Parathyroid adenoma (tissue), 2 donors: ENCODE measurements at regions not wholly inside any gene's neighbourhood (a gene's known extent, or its start where the extent isn't known, plus 50 kb on each side); places are given as distances from the start of the nearest gene placed in this dataset.
"Not testable (repeated sequence)": the region's sequence is repeated elsewhere in the genome, so short reads cannot be mapped to it uniquely, and the experiment has no call there.

Source experiments
- H2AFZ ChIP-seq: fragments of 300-600 bp; sonication (generic); one replicate; pipeline ENCODE4 v1.7.0; 2017; ENCODE audit warnings: antibody characterized with exemption, mild to moderate bottlenecking
- H3K27ac ChIP-seq: fragments of 300-600 bp; sonication (generic); one replicate; pipeline ENCODE4 v1.7.0; 2017
- H3K27me3 ChIP-seq: fragments of 300-600 bp; sonication (generic); one replicate; pipeline ENCODE4 v1.7.0; 2017; ENCODE audit warnings: low read length; ENCODE audit not compliant: control insufficient read depth, insufficient read depth
- H3K36me3 ChIP-seq: fragments of 300-600 bp; sonication (generic); one replicate; pipeline ENCODE4 v1.7.0; 2017; ENCODE audit warnings: low read length; ENCODE audit not compliant: control insufficient read depth, insufficient read depth
- H3K4me1 ChIP-seq: fragments of 300-600 bp; sonication (generic); one replicate; pipeline ENCODE4 v1.7.0; 2017; ENCODE audit warnings: control low read depth
- H3K4me2 ChIP-seq: fragments of 300-600 bp; sonication (generic); one replicate; pipeline ENCODE4 v1.7.0; 2017; ENCODE audit warnings: low read length
- H3K4me3 ChIP-seq: fragments of 300-600 bp; sonication (generic); one replicate; pipeline ENCODE4 v1.7.0; 2017; ENCODE audit warnings: low read depth, low read length
- H3K79me2 ChIP-seq: fragments of 300-600 bp; sonication (generic); one replicate; pipeline ENCODE4 v1.7.0; 2017; ENCODE audit warnings: control low read depth
- H3K9ac ChIP-seq: fragments of 300-600 bp; sonication (generic); one replicate; pipeline ENCODE4 v1.7.0; 2017; ENCODE audit warnings: mild to moderate bottlenecking
- H3K9me3 ChIP-seq: fragments of 300-600 bp; sonication (generic); one replicate; pipeline ENCODE4 v1.7.0; 2017; ENCODE audit warnings: low read length; ENCODE audit not compliant: control insufficient read depth
- TF ChIP-seq, protein P1 (sequence below): fragments of 300-600 bp; sonication (generic); IDR thresholded peaks from one replicate; pipeline ENCODE4 v1.7.0; 2017; ENCODE audit warnings: antibody characterized with exemption, mild to moderate bottlenecking
- donor health status: primary hyperparathyroidism.

DNA sequence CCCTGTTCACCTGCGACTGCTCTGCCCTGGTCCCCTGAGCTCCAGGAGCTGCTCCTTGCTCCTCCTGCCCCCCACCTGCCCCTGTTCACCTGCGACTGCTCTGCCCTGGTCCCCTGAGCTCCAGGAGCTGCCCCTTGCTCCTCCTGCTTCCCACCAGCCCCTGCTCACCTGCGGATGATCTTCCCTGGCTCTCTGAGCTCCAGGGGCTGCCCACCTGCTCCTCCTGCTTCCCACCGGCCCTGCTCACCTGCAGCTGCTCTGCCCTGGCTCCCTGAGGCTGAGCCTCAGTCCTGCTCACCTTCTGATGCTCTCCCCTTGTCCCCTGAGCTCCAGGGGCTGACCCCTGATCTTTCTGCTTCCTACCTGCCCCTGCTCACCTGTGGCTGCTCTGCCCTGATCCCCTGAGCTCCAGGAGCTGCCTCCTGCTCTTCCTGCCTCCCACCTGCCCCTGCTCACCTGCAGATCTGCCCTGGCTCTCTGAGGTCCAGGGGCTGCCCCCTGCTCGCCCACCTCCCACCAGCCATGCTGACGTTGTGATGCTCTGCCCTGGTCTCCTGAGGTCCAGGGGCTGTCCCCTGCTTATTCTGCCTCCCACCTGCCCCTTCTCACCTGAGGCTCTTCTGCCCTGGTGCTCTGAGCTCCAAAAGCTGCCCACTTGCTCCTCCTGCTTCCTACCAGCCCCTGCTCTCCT, 219.2 kb downstream of the TMEM121 start:
- H3K4me1 ChIP-seq, result no peaks in the 10 kb centered on the region
- H3K27me3 ChIP-seq, result no peaks in the 10 kb centered on the region
- H2AFZ ChIP-seq, result no peak overlapping the region
- TF ChIP-seq, protein P1, sequence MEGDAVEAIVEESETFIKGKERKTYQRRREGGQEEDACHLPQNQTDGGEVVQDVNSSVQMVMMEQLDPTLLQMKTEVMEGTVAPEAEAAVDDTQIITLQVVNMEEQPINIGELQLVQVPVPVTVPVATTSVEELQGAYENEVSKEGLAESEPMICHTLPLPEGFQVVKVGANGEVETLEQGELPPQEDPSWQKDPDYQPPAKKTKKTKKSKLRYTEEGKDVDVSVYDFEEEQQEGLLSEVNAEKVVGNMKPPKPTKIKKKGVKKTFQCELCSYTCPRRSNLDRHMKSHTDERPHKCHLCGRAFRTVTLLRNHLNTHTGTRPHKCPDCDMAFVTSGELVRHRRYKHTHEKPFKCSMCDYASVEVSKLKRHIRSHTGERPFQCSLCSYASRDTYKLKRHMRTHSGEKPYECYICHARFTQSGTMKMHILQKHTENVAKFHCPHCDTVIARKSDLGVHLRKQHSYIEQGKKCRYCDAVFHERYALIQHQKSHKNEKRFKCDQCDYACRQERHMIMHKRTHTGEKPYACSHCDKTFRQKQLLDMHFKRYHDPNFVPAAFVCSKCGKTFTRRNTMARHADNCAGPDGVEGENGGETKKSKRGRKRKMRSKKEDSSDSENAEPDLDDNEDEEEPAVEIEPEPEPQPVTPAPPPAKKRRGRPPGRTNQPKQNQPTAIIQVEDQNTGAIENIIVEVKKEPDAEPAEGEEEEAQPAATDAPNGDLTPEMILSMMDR, result no peak
- no peak overlapping the region for H3K27ac ChIP-seq
- H3K36me3 ChIP-seq, result no peaks in the 10 kb centered on the region
- no peak overlapping the region for H3K9ac ChIP-seq
- no peak overlapping the region for H3K4me3 ChIP-seq
- no peak overlapping the region for H3K4me2 ChIP-seq
- H3K9me3 ChIP-seq, result no peaks in the 10 kb centered on the region
- H3K79me2 ChIP-seq, result no peaks in the 10 kb centered on the region

DNA sequence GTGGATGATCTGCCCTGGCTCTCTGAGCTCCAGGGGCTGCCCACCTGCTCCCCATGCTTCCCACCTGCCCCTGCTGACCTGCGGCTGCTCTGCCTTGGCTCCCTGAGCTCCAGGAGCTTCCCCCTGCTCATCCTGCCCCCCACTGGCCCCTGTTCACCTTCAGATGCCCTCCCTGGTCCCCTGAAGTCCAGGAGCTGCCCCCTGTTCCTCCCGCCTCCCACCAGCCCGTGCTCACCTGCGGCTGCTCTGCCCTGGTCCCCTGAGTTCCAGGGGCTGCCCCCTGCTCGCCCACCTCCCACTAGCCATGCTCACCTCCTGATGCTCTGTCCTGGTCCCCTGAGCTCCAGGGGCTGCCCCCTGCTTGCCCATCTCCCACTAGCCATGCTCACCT, 219.7 kb downstream of the TMEM121 start:
- TF ChIP-seq, protein P1, result no peak
- H3K4me1 ChIP-seq, result no peaks in the 10 kb centered on the region
- H3K36me3 ChIP-seq, result no peaks in the 10 kb centered on the region
- no peak overlapping the region for H3K27ac ChIP-seq
- H3K27me3 ChIP-seq, result no peaks in the 10 kb centered on the region
- no peak overlapping the region for H3K4me3 ChIP-seq
- H3K9ac ChIP-seq, result no peak overlapping the region
- no peak overlapping the region for H2AFZ ChIP-seq
- H3K79me2 ChIP-seq, result no peaks in the 10 kb centered on the region
- H3K4me2 ChIP-seq, result no peak overlapping the region
- no peaks in the 10 kb centered on the region for H3K9me3 ChIP-seq

DNA sequence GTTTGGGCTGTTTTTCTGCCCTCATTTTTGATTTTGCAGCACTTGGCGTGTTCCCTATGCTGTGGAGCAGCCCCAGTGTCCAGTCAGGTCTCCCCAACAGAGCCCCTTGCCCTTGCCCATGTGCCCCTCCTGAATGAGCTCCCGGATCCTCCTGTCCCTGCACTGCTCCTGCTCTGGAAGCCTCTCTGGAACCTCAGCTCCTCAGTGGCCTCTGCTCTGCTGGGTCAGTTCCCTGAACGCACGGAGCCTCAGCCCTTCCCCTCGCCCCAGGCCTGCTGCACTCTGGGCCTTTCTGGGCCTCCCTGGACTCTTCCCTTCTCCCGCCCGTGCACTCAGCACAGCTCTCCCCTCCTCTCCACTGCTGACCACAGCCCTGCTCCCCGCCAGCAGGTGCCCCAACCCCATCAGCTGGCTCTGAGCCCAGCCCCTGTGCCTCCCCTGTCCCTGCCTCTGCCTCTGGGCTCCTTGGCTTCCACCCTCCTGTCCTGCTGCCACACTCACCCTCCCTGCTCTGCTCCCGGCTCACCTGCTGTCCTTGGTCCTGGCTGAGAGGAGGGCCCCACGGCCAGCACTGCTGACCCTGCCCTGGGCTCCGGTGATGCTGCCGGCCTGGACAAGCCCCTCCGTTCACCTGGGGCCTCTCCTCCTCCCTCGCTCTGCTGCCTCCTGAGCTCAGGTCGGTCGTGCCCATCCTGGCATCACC, 220.6 kb downstream of the TMEM121 start:
- H2AFZ ChIP-seq, H3K4me3 ChIP-seq, H3K4me2 ChIP-seq, H3K27me3 ChIP-seq, H3K9ac ChIP-seq, H3K4me1 ChIP-seq, H3K36me3 ChIP-seq, H3K27ac ChIP-seq, H3K9me3 ChIP-seq, H3K79me2 ChIP-seq: not testable (repeated sequence)

DNA sequence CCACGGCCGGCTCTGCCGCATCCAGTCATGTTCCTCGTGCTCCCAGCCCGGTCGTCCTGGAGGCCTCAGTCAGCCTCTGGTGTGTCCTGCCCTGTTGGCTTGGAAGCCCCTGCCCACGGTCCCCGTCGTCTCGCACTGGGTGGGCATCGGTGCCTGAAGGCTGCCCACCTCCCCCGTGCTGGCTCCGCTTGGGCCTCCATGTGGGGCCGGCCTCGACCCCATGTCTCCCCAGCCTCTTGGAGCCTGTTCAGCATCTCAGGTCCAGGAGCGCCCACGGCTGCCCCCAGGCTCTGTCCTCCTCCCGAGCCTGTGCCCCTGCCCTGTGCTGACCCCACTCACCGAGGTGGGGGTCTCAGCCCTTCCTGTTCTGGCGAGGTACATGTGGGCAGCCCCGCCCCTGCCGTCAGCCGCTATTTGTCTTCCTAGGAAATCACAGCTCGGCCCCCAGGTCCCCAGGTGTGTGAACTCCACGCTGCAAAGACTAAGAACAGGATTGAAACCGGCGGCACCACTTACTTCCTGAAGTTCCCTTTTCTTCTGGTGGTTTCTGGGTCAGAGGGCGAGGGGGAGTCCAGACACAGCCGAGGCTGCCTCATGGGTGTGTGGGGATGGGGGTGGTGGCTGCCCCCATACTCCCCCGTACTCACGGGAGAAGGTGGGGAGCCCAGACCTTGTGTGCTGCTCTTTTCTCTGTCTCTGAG, 221.3 kb downstream of the TMEM121 start:
- H3K9me3 ChIP-seq, H3K36me3 ChIP-seq, H3K4me3 ChIP-seq, H3K27me3 ChIP-seq, H3K4me1 ChIP-seq, H3K9ac ChIP-seq, H3K79me2 ChIP-seq, H2AFZ ChIP-seq, H3K4me2 ChIP-seq, H3K27ac ChIP-seq: not testable (repeated sequence)

DNA sequence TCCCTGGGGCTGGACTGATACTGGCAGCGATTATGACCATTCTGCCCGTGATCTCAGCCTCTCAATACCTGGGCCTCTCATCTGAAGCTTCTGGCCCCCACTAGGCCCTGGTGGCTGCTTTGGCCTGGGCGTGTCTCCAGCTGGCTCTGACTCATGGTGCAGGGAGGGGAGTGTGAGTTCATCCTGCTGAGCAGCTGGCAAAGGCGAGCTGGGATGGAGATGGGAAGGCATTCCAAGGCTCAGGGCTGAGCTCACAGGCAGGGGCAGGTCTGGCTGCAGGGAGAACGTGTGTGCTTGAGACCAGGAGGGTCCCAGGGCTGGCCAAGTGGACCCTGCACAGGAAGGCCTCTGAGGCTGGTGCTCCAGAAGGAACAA, 221.8 kb downstream of the TMEM121 start:
- Histone ChIP-seq H3K79me2 (no peaks in the 10 kb centered on the region), H3K4me3 (no peak overlapping the region), H3K4me2 (no peak overlapping the region), H3K27me3 (no peaks in the 10 kb centered on the region), H2AFZ (no peak overlapping the region), H3K9me3 (no peaks in the 10 kb centered on the region), H3K9ac (no peak overlapping the region), H3K27ac (no peak overlapping the region), H3K36me3 (no peaks in the 10 kb centered on the region), H3K4me1 (no peaks in the 10 kb centered on the region)
- TF ChIP-seq, protein P1, result no peak

DNA sequence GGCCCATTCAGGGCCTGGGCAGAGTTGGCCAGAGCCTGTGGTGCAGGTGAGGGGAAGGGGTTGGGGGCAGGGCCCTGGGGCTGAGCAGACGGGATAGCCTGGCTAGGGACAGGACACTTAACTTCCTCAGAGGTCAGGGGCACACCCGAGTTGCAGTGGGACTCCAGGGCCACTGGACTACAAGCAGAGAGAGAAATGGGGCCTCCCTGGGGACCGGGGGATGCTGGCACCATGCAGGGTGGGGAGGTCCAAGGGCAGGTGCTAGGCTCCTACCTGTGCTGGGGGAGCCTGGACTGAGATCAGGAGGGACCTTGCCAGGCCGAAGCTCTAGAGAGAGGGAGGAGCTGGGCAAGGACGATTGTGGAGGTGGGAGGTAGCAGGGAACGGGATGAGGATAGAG, 222.3 kb downstream of the TMEM121 start:
- H3K9ac ChIP-seq, H2AFZ ChIP-seq, H3K9me3 ChIP-seq, H3K36me3 ChIP-seq, H3K4me1 ChIP-seq, H3K27ac ChIP-seq, H3K27me3 ChIP-seq, H3K4me2 ChIP-seq, H3K79me2 ChIP-seq, H3K4me3 ChIP-seq: not testable (repeated sequence)

DNA sequence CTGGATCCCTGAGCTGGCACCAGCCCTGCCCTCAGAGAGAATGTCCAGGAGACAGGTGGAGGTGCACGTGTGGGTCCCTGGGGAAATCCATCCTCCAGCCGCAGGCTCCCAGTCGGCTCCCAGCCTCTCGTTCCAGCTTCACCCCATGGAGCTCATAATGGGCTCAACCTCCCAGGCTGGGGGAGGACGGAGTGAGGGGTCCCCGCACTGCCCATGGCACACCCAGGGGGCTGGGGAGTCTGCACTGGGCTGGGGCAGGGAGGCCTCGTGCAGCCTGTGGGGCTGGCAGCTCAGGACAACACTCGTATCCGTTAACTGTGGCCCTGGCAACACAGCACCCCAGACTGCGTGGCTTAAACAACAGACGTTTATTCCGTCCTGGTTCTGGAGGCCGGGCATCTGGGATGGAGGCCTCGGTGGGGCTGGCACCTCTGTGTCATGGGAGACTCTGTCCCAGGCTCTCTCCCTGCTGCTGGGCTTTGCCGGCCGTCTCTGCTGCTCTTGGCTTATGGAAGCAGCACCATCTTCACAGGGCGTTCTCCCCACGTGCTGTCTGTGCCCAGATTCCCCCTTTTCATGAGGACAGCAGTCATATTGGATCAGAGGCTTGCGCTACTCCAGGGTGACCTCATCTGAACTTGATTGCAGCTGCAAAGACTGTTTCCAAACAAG, 223.6 kb downstream of the TMEM121 start:
- H3K9me3 ChIP-seq, H3K4me1 ChIP-seq, H3K27me3 ChIP-seq, H3K9ac ChIP-seq, H3K36me3 ChIP-seq, H2AFZ ChIP-seq, H3K4me2 ChIP-seq, H3K27ac ChIP-seq, H3K4me3 ChIP-seq, H3K79me2 ChIP-seq: not testable (repeated sequence)

DNA sequence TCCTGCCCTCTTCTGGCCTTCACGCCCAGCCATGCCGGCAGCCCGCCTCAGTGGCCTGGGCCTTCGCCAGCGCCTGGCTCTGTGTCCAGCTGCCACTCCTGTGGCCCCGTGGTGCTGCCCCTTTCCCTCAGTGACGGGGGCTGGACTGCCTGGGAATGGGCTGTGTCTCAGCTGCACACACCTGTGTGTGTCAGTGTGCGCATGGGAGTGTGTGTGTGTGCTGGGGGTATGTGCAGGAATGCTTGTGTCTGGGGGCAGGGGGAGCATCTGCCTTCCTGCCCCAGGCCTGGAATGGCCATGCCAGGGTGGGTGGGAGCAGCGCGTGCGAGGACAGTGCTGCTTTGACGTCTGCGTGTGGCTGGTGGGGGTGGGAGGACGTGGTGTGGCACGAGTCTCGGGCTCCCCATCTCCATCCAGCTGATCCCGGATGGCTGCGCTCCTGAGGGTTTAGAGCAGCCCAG, 224.9 kb downstream of the TMEM121 start:
- not testable (repeated sequence) for H3K4me3 ChIP-seq, H3K9me3 ChIP-seq, H3K4me2 ChIP-seq, H3K79me2 ChIP-seq, H3K27me3 ChIP-seq, H3K36me3 ChIP-seq, H3K9ac ChIP-seq, H3K27ac ChIP-seq, H2AFZ ChIP-seq, H3K4me1 ChIP-seq
